ENCODE measurements at regions not wholly inside any gene's neighbourhood (a gene's known extent, or its start where the extent isn't known, plus 50 kb on each side); places are given as distances from the start of the nearest gene placed in this dataset.
"Not testable (repeated sequence)": the region's sequence is repeated elsewhere in the genome, so short reads cannot be mapped to it uniquely, and the experiment has no call there.

GRCh38 chr9:84070590-84070989 lies 90.0 kb downstream of the RMI1 start:
- no peak for DNase-seq (ENCODE audit: low read depth)
- H3K4me3 ChIP-seq (ENCODE audit: low read depth, low read length), result no peak overlapping the region
- TF ChIP-seq CTCF (IDR thresholded peaks at IDR 0.05; ENCODE audit: insufficient read depth, low read depth, low read length, missing control alignments), result no peak

GRCh38 chr9:84072621-84073180 lies 92.1 kb downstream of the RMI1 start:
- no peak for TF ChIP-seq CTCF (IDR thresholded peaks at IDR 0.05; ENCODE audit: insufficient read depth, low read depth, low read length, missing control alignments)
- no peak overlapping the region for H3K4me3 ChIP-seq (ENCODE audit: low read depth, low read length)
- DNase-seq (ENCODE audit: low read depth), result no peak

GRCh38 chr9:84075004-84075403 lies 94.4 kb downstream of the RMI1 start:
- DNase-seq (ENCODE audit: low read depth), result peak; percentile 26
- H3K4me3 ChIP-seq (ENCODE audit: low read depth, low read length), result no peak overlapping the region
- no peak for TF ChIP-seq CTCF (IDR thresholded peaks at IDR 0.05; ENCODE audit: insufficient read depth, low read depth, low read length, missing control alignments)

- no peak overlapping the region for H3K4me3 ChIP-seq (ENCODE audit: low read depth, low read length)
- no peak for DNase-seq (ENCODE audit: low read depth)
- no peak for TF ChIP-seq CTCF (IDR thresholded peaks at IDR 0.05; ENCODE audit: insufficient read depth, low read depth, low read length, missing control alignments)
Observed at GRCh38 chr9:84076384-84076783, 95.8 kb downstream of the RMI1 start.

- not testable (repeated sequence) for DNase-seq (ENCODE audit: low read depth); H3K4me3 ChIP-seq (ENCODE audit: low read depth, low read length)
Observed at GRCh38 chr9:84077816-84078215, 97.2 kb downstream of the RMI1 start.

GRCh38 chr9:84079994-84080393 lies 99.4 kb downstream of the RMI1 start:
- DNase-seq (ENCODE audit: low read depth), result no peak
- TF ChIP-seq CTCF (IDR thresholded peaks at IDR 0.05; ENCODE audit: insufficient read depth, low read depth, low read length, missing control alignments), result no peak
- H3K4me3 ChIP-seq (ENCODE audit: low read depth, low read length), result no peak overlapping the region

GRCh38 chr9:84101964-84102632 lies 121.5 kb downstream of the RMI1 start:
- no peak overlapping the region for H3K4me3 ChIP-seq (ENCODE audit: low read depth, low read length)
- no peak for TF ChIP-seq CTCF (IDR thresholded peaks at IDR 0.05; ENCODE audit: insufficient read depth, low read depth, low read length, missing control alignments)
- DNase-seq (ENCODE audit: low read depth), result no peak
